ENCODE measurements at regions not wholly inside any gene's neighbourhood (a gene's known extent, or its start where the extent isn't known, plus 50 kb on each side); places are given as distances from the start of the nearest gene placed in this dataset.

DNA sequence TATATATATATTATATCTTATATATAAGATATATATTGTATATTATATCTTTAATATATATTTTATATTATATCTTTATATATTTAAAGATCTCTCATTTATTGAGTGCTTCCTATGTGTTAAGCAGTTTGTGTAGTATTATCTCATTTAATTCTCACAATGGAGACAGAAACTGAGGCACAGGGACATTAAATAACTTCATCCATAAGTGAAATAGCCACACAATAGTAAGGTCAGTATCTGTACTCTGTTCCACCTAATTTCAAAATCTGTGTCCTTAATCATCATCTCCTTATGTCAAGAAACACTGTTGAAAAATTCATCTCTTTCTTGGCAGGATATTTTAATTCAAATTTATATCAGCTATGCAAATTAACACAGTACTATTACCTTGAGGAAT is 52.8 kb upstream of the CD302 start:
- ATAC-seq (no peak), DNase-seq (no peak)
- Histone ChIP-seq H3K4me1 (peaks cover 0 to 11% (median 0%) of the 10 kb centered on the region in 12 donors), H3K9me3 (no peaks in the 10 kb centered on the region), H3K27me3 (no peaks in the 10 kb centered on the region), H3K36me3 (peaks cover 0 to 3% (median 0%) of the 10 kb centered on the region in 9 donors), H3K4me3 (no peak overlapping the region), H3K27ac (no peak overlapping the region)
- no peak for TF ChIP-seq POLR2A (IDR thresholded peaks at IDR 0.05)
- TF ChIP-seq, protein P1, sequence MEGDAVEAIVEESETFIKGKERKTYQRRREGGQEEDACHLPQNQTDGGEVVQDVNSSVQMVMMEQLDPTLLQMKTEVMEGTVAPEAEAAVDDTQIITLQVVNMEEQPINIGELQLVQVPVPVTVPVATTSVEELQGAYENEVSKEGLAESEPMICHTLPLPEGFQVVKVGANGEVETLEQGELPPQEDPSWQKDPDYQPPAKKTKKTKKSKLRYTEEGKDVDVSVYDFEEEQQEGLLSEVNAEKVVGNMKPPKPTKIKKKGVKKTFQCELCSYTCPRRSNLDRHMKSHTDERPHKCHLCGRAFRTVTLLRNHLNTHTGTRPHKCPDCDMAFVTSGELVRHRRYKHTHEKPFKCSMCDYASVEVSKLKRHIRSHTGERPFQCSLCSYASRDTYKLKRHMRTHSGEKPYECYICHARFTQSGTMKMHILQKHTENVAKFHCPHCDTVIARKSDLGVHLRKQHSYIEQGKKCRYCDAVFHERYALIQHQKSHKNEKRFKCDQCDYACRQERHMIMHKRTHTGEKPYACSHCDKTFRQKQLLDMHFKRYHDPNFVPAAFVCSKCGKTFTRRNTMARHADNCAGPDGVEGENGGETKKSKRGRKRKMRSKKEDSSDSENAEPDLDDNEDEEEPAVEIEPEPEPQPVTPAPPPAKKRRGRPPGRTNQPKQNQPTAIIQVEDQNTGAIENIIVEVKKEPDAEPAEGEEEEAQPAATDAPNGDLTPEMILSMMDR (IDR thresholded peaks at IDR 0.05), result no peak
- intact Hi-C loops (cut with DNase I), result no loop called here

DNA sequence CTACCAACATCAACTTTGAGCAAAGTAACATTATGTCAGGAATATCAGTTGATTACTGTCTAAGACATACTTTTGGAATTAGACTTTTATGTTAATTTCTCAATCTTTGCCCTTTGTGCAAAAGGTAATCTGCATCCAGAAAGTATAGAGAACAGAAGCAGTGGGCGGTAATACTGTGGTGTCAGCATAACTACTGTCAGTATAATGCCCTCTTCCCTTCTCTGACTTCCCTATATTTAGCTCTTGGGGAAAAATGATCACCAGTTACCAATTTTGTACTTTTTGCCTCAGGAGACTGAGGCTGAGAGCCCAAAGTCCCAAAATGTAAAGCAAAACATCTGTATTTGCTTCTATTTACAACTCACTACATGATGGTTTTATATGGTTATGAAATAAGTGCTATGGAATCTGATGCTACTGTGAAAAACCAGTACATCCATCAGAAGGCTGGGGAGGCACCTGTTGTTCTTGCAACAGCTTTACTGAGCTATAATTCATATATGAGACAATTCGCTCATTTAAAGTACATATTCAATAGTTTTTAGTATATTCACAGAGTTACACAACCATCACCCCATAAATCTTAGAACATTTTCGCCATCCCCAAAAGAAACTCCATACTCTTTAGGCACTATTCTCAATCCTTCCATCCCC is 51.3 kb upstream of the CD302 start:
- Histone ChIP-seq H3K36me3 (peaks cover 0 to 3% (median 0%) of the 10 kb centered on the region in 9 donors), H3K4me1 (peaks cover 0 to 4% (median 0%) of the 10 kb centered on the region in 12 donors), H3K9me3 (no peaks in the 10 kb centered on the region), H3K27ac (no peak overlapping the region), H3K27me3 (no peaks in the 10 kb centered on the region), H3K4me3 (no peak overlapping the region)
- intact Hi-C loops (cut with DNase I), result no loop called here
- no peak for TF ChIP-seq POLR2A (IDR thresholded peaks at IDR 0.05)
- TF ChIP-seq, protein P1 (IDR thresholded peaks at IDR 0.05), result no peak
- no peak for DNase-seq
- ATAC-seq, result no peak
- 85 to 92% (median 88%) methylated on average over 3 of the region's 3 CpGs for WGBS, 4 donors
